NCI-H82 (cell line): ENCODE measurements at regions not wholly inside any gene's neighbourhood (a gene's known extent, or its start where the extent isn't known, plus 50 kb on each side); places are given as distances from the start of the nearest gene placed in this dataset.

ENCODE experiments used
- DNase-seq: peaks from one replicate; lab custom pipeline; 2025; lab: John Stamatoyannopoulos, UW

- no peak for DNase-seq
Observed at GRCh38 chr1:208541225-208541855, 297.2 kb upstream of the PLXNA2 start.

- DNase-seq = no peak
Observed at GRCh38 chr1:208542309-208542708, 298.1 kb upstream of the PLXNA2 start.

GRCh38 chr1:208544053-208544452 lies 299.9 kb upstream of the PLXNA2 start:
- DNase-seq = no peak

- DNase-seq = no peak
Observed at GRCh38 chr1:208544794-208545193, 300.6 kb upstream of the PLXNA2 start.

- no peak for DNase-seq
Observed at GRCh38 chr1:208551024-208551423, 306.8 kb upstream of the PLXNA2 start.

GRCh38 chr1:208551633-208552320 lies 307.6 kb upstream of the PLXNA2 start:
- DNase-seq = no peak

GRCh38 chr1:208552928-208553327 lies 308.7 kb upstream of the PLXNA2 start:
- DNase-seq = no peak

- DNase-seq = no peak
Observed at GRCh38 chr1:208556461-208556860, 312.3 kb upstream of the PLXNA2 start.

GRCh38 chr1:208557046-208557722 lies 313.0 kb upstream of the PLXNA2 start:
- DNase-seq = no peak

GRCh38 chr1:208557723-208558094 lies 313.5 kb upstream of the PLXNA2 start:
- DNase-seq = no peak

- DNase-seq = no peak
Observed at GRCh38 chr1:208559597-208560329, 315.6 kb upstream of the PLXNA2 start.

- DNase-seq = peak; percentile 15
Observed at GRCh38 chr1:208562151-208562960, 318.2 kb upstream of the PLXNA2 start.

- DNase-seq = no peak
Observed at GRCh38 chr1:208564466-208564865, 320.3 kb upstream of the PLXNA2 start.

GRCh38 chr1:208565756-208566440 lies 321.7 kb upstream of the PLXNA2 start:
- no peak for DNase-seq

GRCh38 chr1:208569181-208569580 lies 325.0 kb upstream of the PLXNA2 start:
- no peak for DNase-seq

GRCh38 chr1:208570362-208570761 lies 326.2 kb upstream of the PLXNA2 start:
- no peak for DNase-seq

- no peak for DNase-seq
Observed at GRCh38 chr1:208576425-208576824, 332.2 kb upstream of the PLXNA2 start.

GRCh38 chr1:208577381-208577905 lies 333.3 kb upstream of the PLXNA2 start:
- DNase-seq = no peak

GRCh38 chr1:208581209-208581608 lies 337.0 kb upstream of the PLXNA2 start:
- DNase-seq = peak; percentile 55

GRCh38 chr1:208581667-208582066 lies 337.5 kb upstream of the PLXNA2 start:
- no peak for DNase-seq

GRCh38 chr1:208584167-208584755 lies 340.1 kb upstream of the PLXNA2 start:
- no peak for DNase-seq
